ENCODE measurements at regions not wholly inside any gene's neighbourhood (a gene's known extent, or its start where the extent isn't known, plus 50 kb on each side); places are given as distances from the start of the nearest gene placed in this dataset.

GRCh38 chr14:71250791-71251190, 343.5 kb downstream of the PCNX1 start:
- TF ChIP-seq CTCF (IDR thresholded peaks at IDR 0.05; ENCODE audit: insufficient read depth, low read length, poor library complexity, severe bottlenecking) = no peak
- TF ChIP-seq EZH2phosphoT487 (conservative IDR thresholded peaks at IDR 0.05; ENCODE audit: low read length) = no peak

Measured in SU-DHL-6 (cell line).